Panc1 (cell line): ENCODE measurements at regions not wholly inside any gene's neighbourhood (a gene's known extent, or its start where the extent isn't known, plus 50 kb on each side); places are given as distances from the start of the nearest gene placed in this dataset.

Experiments used
- ATAC-seq: fragments of 200-7000 bp; cut with Tn5 transposase; 2 replicates; pipeline ENCODE4 v1.9.1; 2020; ENCODE audit warnings: mild to moderate bottlenecking, moderate library complexity
- BruUV-seq: library from RNA; stranded (reverse); fragments of 400-500 nt; replicated peaks from 2 replicates; lab custom pipeline; 2021; lab: Mats Ljungman, UMichigan
- CTCF ChIA-PET: fragments of 300-600 bp; sonication (Branson Sonifier 250); formaldehyde crosslinking; loops from one replicate; lab custom pipeline; 2022; ENCODE audit warnings: antibody characterized with exemption; lab: Charles Lee
- POLR2A ChIA-PET: fragments of 300-600 bp; sonication (Branson Sonifier 250); formaldehyde crosslinking; loops from one replicate; lab custom pipeline; 2022; ENCODE audit warnings: antibody characterized with exemption; lab: Charles Lee
- DNase-seq: peaks from one replicate; pipeline ENCODE4 v3.0.0-alpha.2; 2010; ENCODE audit warnings: low read depth, low spot score
- H3K27ac ChIP-seq: 2 replicates; pipeline ENCODE4 v1.5.1; 2011; ENCODE audit warnings: mild to moderate bottlenecking, low read length, inconsistent platforms
- H3K27me3 ChIP-seq: fragments of 200-500 bp; sonication (Bioruptor generic); 2 replicates; pipeline ENCODE4 v1.6.0; 2014; ENCODE audit warnings: low read length, inconsistent platforms; ENCODE audit not compliant: control insufficient read depth, insufficient read depth
- H3K36me3 ChIP-seq: fragments of 200-500 bp; sonication (Bioruptor generic); 2 replicates; pipeline ENCODE4 v1.5.1; 2014; ENCODE audit warnings: inconsistent platforms, mild to moderate bottlenecking, low read length, moderate library complexity; ENCODE audit not compliant: control insufficient read depth, insufficient read depth
- H3K4me1 ChIP-seq: 2 replicates; pipeline ENCODE4 v1.5.1; 2011; ENCODE audit warnings: inconsistent platforms, mild to moderate bottlenecking, low read length, moderate library complexity; ENCODE audit not compliant: control insufficient read depth, insufficient read depth
- H3K4me3 ChIP-seq, 2 experiments: 2 replicates each; pipeline ENCODE4 v1.5.1; 2011 to 2012; ENCODE audit warnings: low read depth in 2 of 2, low read length in 2 of 2, mild to moderate bottlenecking in 2 of 2, inconsistent platforms in 1 of 2, moderate library complexity in 1 of 2
- H3K9me3 ChIP-seq: fragments of 200-500 bp; sonication (Bioruptor generic); 2 replicates; pipeline ENCODE4 v1.5.1; 2014; ENCODE audit warnings: low read depth, mild to moderate bottlenecking, inconsistent platforms, low read length, moderate library complexity; ENCODE audit not compliant: control insufficient read depth, insufficient read depth
- POLR2AphosphoS5 ChIP-seq: IDR thresholded peaks from 2 replicates; pipeline ENCODE4 v1.6.1; 2012; ENCODE audit warnings: mild to moderate bottlenecking, low read depth, low read length, moderate library complexity
- SIN3A ChIP-seq: IDR thresholded peaks from 2 replicates; pipeline ENCODE4 v1.6.1; 2012; ENCODE audit warnings: low read depth, mild to moderate bottlenecking, low read length, moderate library complexity, borderline replicate concordance; ENCODE audit not compliant: insufficient read depth
- TCF7L2 ChIP-seq: IDR thresholded peaks from 2 replicates; pipeline ENCODE4 v1.6.1; 2011; ENCODE audit warnings: mild to moderate bottlenecking, low read depth, low read length, inconsistent platforms
- in situ Hi-C: cut with HindIII; loops from 2 replicates; pipeline ENCODE4 v1.10.0; 2016; ENCODE audit warnings: low sequenced_read_pairs, low pct_unique_long_range_greater_than_20kb
- intact Hi-C: fragments of 100-400 bp; cut with micrococcal nuclease; formaldehyde crosslinking; loops from one replicate; pipeline ENCODE4 v1.10.0; 2022; ENCODE audit not compliant: unreplicated experiment
- TF ChIP-seq, protein P1 (sequence below): fragments of 450-650 bp; IDR thresholded peaks from 2 replicates; pipeline ENCODE4 v1.5.1; 2017; ENCODE audit warnings: mild to moderate bottlenecking
- TF ChIP-seq, protein P2 (sequence below), 2 experiments: IDR thresholded peaks; 2 replicates each; pipeline ENCODE4 v1.6.1; 2011 to 2012; ENCODE audit warnings: low read depth in 2 of 2, control low read depth in 1 of 2, low read length in 1 of 2, mild to moderate bottlenecking in 1 of 2, moderate library complexity in 1 of 2; ENCODE audit not compliant: insufficient read depth in 1 of 2

DNA sequence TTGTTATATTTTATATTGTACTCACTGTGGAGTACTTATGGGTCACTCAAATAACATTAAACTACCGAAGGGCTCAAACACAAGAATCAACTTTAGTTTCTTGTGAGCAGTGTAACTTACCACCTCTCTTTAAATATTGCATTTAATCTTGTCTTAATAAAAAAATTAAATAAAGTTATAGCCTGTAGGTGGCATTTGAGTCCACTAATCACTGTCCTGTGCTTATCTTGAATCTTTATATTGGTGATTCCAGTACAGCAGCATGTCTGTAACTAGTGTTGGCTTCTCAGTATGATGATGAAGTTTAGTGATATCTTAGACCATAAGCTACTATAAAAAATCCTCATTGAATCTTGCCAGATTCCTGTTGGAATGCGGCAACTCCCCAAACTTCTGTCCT lies 313.8 kb downstream of the FAM170A start:
- BruUV-seq: no TSS peak

DNA sequence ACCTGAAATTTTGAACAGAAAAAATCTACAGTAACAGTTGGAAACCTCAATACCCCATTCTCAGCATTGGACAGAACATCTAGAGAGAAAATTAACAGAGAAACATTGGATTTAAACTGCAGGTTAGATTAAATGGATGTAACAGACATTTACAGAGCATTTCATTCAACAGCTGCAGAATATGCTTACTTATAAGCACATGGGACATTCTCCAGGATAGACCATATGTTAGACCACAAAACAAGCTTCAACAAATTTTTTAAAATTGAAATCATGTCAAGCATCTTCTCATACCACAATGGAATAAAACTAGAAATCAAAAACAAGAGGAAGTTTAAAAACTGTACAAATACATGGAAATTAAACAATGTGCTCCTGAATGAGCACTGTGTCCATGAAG lies 316.3 kb downstream of the FAM170A start:
- ChIA-PET POLR2A (no interaction called here), CTCF (no interaction called here)
- Histone ChIP-seq H3K9me3 (peaks cover 6% of the 10 kb centered on the region; the same call in 1 of the 2 replicates), H3K4me3 (no peak overlapping the region), H3K27me3 (no peaks in the 10 kb centered on the region), H3K4me1 (no peaks in the 10 kb centered on the region), H3K36me3 (no peaks in the 10 kb centered on the region), H3K27ac (no peak overlapping the region)
- intact Hi-C loops: no loop called here
- no TSS peak for BruUV-seq
- TF ChIP-seq, protein P1, sequence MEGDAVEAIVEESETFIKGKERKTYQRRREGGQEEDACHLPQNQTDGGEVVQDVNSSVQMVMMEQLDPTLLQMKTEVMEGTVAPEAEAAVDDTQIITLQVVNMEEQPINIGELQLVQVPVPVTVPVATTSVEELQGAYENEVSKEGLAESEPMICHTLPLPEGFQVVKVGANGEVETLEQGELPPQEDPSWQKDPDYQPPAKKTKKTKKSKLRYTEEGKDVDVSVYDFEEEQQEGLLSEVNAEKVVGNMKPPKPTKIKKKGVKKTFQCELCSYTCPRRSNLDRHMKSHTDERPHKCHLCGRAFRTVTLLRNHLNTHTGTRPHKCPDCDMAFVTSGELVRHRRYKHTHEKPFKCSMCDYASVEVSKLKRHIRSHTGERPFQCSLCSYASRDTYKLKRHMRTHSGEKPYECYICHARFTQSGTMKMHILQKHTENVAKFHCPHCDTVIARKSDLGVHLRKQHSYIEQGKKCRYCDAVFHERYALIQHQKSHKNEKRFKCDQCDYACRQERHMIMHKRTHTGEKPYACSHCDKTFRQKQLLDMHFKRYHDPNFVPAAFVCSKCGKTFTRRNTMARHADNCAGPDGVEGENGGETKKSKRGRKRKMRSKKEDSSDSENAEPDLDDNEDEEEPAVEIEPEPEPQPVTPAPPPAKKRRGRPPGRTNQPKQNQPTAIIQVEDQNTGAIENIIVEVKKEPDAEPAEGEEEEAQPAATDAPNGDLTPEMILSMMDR: no peak
- TF ChIP-seq TCF7L2 (no peak), POLR2AphosphoS5 (no peak), SIN3A (no peak)
- TF ChIP-seq, protein P2, sequence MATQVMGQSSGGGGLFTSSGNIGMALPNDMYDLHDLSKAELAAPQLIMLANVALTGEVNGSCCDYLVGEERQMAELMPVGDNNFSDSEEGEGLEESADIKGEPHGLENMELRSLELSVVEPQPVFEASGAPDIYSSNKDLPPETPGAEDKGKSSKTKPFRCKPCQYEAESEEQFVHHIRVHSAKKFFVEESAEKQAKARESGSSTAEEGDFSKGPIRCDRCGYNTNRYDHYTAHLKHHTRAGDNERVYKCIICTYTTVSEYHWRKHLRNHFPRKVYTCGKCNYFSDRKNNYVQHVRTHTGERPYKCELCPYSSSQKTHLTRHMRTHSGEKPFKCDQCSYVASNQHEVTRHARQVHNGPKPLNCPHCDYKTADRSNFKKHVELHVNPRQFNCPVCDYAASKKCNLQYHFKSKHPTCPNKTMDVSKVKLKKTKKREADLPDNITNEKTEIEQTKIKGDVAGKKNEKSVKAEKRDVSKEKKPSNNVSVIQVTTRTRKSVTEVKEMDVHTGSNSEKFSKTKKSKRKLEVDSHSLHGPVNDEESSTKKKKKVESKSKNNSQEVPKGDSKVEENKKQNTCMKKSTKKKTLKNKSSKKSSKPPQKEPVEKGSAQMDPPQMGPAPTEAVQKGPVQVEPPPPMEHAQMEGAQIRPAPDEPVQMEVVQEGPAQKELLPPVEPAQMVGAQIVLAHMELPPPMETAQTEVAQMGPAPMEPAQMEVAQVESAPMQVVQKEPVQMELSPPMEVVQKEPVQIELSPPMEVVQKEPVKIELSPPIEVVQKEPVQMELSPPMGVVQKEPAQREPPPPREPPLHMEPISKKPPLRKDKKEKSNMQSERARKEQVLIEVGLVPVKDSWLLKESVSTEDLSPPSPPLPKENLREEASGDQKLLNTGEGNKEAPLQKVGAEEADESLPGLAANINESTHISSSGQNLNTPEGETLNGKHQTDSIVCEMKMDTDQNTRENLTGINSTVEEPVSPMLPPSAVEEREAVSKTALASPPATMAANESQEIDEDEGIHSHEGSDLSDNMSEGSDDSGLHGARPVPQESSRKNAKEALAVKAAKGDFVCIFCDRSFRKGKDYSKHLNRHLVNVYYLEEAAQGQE (IDR thresholded peaks at IDR 0.05; ENCODE audit: insufficient read depth in 1 of 2, low read depth in 2 of 2, low read length in 1 of 2): no peak
- in situ Hi-C loops: no loop called here
- DNase-seq (no peak), ATAC-seq (no peak)

More for the DNA sequence above, 313.8 kb downstream of the FAM170A start:
- DNase-seq (no peak), ATAC-seq (no peak)
- no peak for TF ChIP-seq TCF7L2
- ChIA-PET POLR2A (no interaction called here), CTCF (no interaction called here)
- intact Hi-C loops (no loop called here), in situ Hi-C loops (no loop called here)
- no peak overlapping the region for H3K4me3 ChIP-seq
- no peaks in the 10 kb centered on the region for H3K27me3 ChIP-seq
- H3K36me3 ChIP-seq: no peaks in the 10 kb centered on the region
- H3K9me3 ChIP-seq: peaks cover 3% of the 10 kb centered on the region; the same call in 1 of the 2 replicates
- no peaks in the 10 kb centered on the region for H3K4me1 ChIP-seq
- no peak overlapping the region for H3K27ac ChIP-seq

DNA sequence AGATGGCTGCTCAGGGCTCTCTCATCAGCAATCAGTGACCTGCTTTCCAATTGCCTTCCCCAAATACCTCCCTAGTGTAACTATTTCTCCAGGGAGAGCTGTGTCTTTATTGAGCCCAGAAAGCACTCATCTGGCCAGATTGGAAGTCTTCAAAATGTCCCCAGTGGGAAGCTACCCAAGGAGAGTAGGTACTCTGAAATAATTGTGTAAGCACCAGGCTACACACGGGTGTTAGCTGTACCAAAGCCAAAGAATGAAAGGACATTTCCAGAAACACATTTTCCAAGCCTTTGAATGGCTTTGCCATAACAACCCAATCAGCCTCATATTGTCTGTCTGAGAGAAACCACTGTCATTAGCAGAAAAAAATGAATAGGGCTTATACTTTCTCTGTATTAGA lies 318.8 kb downstream of the FAM170A start:
- DNase-seq (no peak), ATAC-seq (no peak)
- TF ChIP-seq, protein P2 (IDR thresholded peaks at IDR 0.05; ENCODE audit: insufficient read depth in 1 of 2, low read depth in 2 of 2, low read length in 1 of 2): no peak
- TF ChIP-seq, protein P1: no peak
- no peak for TF ChIP-seq SIN3A
- TF ChIP-seq POLR2AphosphoS5: no peak
- TF ChIP-seq TCF7L2: no peak
- Histone ChIP-seq H3K4me1 (no peaks in the 10 kb centered on the region), H3K27ac (no peak overlapping the region), H3K36me3 (no peaks in the 10 kb centered on the region), H3K9me3 (peaks cover 6% of the 10 kb centered on the region; the same call in 1 of the 2 replicates), H3K4me3 (no peak overlapping the region), H3K27me3 (no peaks in the 10 kb centered on the region)
- BruUV-seq: no TSS peak
- CTCF ChIA-PET: no interaction called here
- POLR2A ChIA-PET: no interaction called here
- intact Hi-C loops: no loop called here
- in situ Hi-C loops: no loop called here
